ENCODE measurements at regions not wholly inside any gene's neighbourhood (a gene's known extent, or its start where the extent isn't known, plus 50 kb on each side); places are given as distances from the start of the nearest gene placed in this dataset.

DNA sequence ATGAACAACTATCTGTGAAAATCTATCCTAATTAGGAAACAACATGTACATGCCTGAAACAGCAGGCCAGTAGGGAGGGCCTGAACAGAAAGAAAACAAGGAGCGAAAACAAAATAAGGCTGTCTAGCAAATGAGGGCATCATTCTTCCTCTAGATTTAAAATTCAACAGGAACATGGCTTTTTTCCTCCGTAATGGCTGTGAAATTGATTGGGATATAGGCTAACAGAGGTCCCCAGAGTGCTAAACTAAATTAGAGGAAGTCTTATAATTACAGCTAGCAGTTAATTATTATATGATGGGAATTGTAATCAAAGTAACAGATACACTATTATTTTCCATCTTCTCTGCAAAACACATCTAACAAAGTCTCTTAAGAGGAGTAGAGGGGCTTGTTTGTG is 51.7 kb upstream of the TIAM1 start:
- no peak overlapping the region for H3K4me3 ChIP-seq (ENCODE audit: low read length)
- no peaks in the 10 kb centered on the region for H3K27me3 ChIP-seq (ENCODE audit: control insufficient read depth, insufficient read depth, low read length)
- no peaks in the 10 kb centered on the region for H3K36me3 ChIP-seq (ENCODE audit: control insufficient read depth, insufficient read depth, low read length)
- DNase-seq = no peak
- H3K27ac ChIP-seq (ENCODE audit: low read length) = no peak overlapping the region
- no CpG with 5 or more reads among the region's 2 CpGs for WGBS (ENCODE audit: insufficient coverage)
- H3K4me1 ChIP-seq (ENCODE audit: control insufficient read depth, insufficient read depth, low read length) = peaks cover 3% of the 10 kb centered on the region
- H3K9me3 ChIP-seq (replicated peaks; ENCODE audit: control insufficient read depth, low read depth, low read length) = no peaks in the 10 kb centered on the region

DNA sequence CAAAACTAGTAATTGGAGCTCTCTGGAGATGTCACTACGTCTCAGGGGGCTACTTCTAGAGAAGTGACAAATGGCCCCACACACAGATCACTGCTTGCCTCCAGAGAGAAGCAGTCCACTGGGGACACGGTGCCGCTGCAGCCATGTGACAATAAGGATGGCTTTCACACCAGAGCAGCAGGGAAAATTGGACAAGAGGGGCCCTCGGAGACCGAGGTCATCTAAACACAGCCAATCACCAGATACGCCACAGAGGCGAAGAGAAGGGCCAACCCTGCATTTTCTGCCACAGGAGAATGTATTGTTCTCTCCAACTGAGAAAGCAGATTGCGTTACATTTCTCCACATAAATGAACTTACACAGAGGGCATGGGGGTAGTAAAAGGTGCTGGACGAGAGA is 51.2 kb upstream of the TIAM1 start:
- no peak for DNase-seq
- Histone ChIP-seq H3K27ac (ENCODE audit: low read length) (no peak overlapping the region), H3K4me1 (ENCODE audit: control insufficient read depth, insufficient read depth, low read length) (peaks cover 3% of the 10 kb centered on the region), H3K27me3 (ENCODE audit: control insufficient read depth, insufficient read depth, low read length) (no peaks in the 10 kb centered on the region), H3K9me3 (replicated peaks; ENCODE audit: control insufficient read depth, low read depth, low read length) (no peaks in the 10 kb centered on the region), H3K4me3 (ENCODE audit: low read length) (no peak overlapping the region), H3K36me3 (ENCODE audit: control insufficient read depth, insufficient read depth, low read length) (no peaks in the 10 kb centered on the region)
- 67% methylated on average over 2 of the region's 9 CpGs for WGBS (ENCODE audit: insufficient coverage)

DNA sequence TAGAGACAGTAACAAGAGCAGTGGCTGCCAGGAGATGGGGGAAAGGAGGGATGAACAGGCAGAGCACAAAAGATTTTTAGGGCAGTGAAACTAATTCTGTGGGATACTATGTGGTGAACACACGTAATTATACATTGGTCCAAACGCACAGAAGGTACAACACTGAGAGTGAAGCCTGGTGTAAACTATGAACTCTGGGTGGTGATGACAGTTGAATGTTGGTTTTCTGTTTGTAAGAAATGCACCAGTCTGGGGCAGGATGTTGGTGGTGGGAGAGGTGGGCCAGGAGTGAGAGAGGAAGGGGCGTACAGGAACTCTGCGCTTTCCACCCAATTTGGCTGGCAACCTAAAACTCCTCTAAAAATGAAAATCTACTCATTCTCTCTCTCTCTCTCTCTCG is 50.2 kb upstream of the TIAM1 start:
- Histone ChIP-seq H3K27ac (ENCODE audit: low read length) (no peak overlapping the region), H3K9me3 (replicated peaks; ENCODE audit: control insufficient read depth, low read depth, low read length) (no peaks in the 10 kb centered on the region), H3K4me3 (ENCODE audit: low read length) (no peak overlapping the region), H3K4me1 (ENCODE audit: control insufficient read depth, insufficient read depth, low read length) (peaks cover 3% of the 10 kb centered on the region), H3K36me3 (ENCODE audit: control insufficient read depth, insufficient read depth, low read length) (no peaks in the 10 kb centered on the region), H3K27me3 (ENCODE audit: control insufficient read depth, insufficient read depth, low read length) (no peaks in the 10 kb centered on the region)
- 50% methylated on average over 2 of the region's 5 CpGs for WGBS (ENCODE audit: insufficient coverage)
- DNase-seq = no peak
